ENCODE measurements at regions not wholly inside any gene's neighbourhood (a gene's known extent, or its start where the extent isn't known, plus 50 kb on each side); places are given as distances from the start of the nearest gene placed in this dataset.

DNA sequence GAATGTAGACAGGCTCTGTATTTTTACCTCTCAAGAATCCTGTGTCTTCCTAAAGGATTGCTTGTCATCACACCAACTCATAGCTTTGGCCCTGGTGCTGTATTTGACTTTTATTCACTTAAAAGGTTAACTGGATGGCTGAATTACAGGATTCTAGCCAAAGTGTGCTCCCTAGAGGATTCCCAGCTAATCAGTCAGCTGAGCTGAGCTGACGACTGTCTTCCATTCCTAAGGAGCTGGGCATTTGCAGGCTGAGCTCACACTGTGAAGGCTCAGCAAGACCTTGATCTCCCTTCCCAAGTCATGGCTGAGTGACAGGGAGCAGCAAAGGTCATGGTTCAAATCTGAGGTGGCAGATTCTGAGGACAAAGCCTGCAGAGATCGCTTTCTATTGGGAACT is 59.0 kb upstream of the PALM2AKAP2 start:
- 55 to 74% methylated on average over 2 of the region's 2 CpGs for WGBS, 2 donors
- intact Hi-C loops (cut with DNase I): no loop called here
- H3K36me3 ChIP-seq: no peaks in the 10 kb centered on the region
- no peak overlapping the region for H3K4me3 ChIP-seq
- H3K9me3 ChIP-seq: no peaks in the 10 kb centered on the region
- H3K4me1 ChIP-seq: no peaks in the 10 kb centered on the region
- DNase-seq: no peak
- no peak overlapping the region for H3K27ac ChIP-seq
- peaks cover 0 to 6% (median 0%) of the 10 kb centered on the region in 4 donors for H3K27me3 ChIP-seq
- TF ChIP-seq, protein P1, sequence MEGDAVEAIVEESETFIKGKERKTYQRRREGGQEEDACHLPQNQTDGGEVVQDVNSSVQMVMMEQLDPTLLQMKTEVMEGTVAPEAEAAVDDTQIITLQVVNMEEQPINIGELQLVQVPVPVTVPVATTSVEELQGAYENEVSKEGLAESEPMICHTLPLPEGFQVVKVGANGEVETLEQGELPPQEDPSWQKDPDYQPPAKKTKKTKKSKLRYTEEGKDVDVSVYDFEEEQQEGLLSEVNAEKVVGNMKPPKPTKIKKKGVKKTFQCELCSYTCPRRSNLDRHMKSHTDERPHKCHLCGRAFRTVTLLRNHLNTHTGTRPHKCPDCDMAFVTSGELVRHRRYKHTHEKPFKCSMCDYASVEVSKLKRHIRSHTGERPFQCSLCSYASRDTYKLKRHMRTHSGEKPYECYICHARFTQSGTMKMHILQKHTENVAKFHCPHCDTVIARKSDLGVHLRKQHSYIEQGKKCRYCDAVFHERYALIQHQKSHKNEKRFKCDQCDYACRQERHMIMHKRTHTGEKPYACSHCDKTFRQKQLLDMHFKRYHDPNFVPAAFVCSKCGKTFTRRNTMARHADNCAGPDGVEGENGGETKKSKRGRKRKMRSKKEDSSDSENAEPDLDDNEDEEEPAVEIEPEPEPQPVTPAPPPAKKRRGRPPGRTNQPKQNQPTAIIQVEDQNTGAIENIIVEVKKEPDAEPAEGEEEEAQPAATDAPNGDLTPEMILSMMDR (IDR thresholded peaks at IDR 0.05): no peak
- TF ChIP-seq POLR2A (IDR thresholded peaks at IDR 0.05): no peak

DNA sequence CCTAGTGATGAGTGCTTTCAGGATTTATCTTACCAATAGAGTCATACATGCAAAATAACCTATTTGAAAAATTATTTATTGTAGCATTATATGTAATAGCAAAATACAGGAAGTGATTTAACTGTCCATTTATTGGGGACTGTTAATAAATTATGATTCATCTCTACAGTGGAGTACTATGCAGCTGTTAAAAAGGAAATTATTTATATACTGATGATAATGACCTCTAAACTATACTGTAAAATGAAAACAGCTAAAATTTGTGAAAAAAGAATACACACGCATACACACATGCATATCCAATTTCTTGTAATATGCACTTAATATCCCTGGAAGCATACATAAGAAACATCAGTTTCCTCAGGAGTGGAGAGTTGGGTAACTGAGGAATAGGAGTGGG is 58.0 kb upstream of the PALM2AKAP2 start:
- Histone ChIP-seq H3K4me1 (no peaks in the 10 kb centered on the region), H3K27me3 (peaks cover 0 to 16% (median 0%) of the 10 kb centered on the region in 4 donors), H3K9me3 (no peaks in the 10 kb centered on the region), H3K36me3 (no peaks in the 10 kb centered on the region), H3K27ac (no peak overlapping the region), H3K4me3 (no peak overlapping the region)
- 84 to 97% methylated on average over 1 of the region's 1 CpG for WGBS, 2 donors
- TF ChIP-seq POLR2A (IDR thresholded peaks at IDR 0.05): no peak
- TF ChIP-seq, protein P1 (IDR thresholded peaks at IDR 0.05): no peak
- no peak for DNase-seq
- intact Hi-C loops (cut with DNase I): no loop called here

DNA sequence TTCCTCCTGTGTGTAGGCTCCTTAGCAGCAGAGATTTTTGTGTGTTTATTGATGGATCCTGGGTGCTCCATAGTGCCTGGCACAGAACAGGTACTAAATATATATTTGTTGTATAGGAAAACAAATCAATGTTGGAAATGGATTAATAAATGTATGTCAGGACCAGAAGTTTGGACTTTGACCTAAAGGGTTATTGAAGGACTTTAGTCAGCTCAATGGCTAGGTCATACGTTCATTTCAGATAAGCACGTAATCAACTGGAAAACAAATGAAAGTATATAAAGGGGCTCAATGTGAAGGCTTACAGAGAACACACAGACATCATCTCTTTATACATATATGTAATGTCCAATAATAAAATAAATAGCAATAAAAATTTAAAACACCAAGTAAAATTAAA is 56.2 kb upstream of the PALM2AKAP2 start:
- no peak for TF ChIP-seq POLR2A (IDR thresholded peaks at IDR 0.05)
- TF ChIP-seq, protein P1 (IDR thresholded peaks at IDR 0.05): no peak
- Histone ChIP-seq H3K4me3 (no peak overlapping the region), H3K9me3 (no peaks in the 10 kb centered on the region), H3K4me1 (no peaks in the 10 kb centered on the region), H3K27me3 (peaks cover 0 to 24% (median 0%) of the 10 kb centered on the region in 4 donors), H3K27ac (no peak overlapping the region), H3K36me3 (no peaks in the 10 kb centered on the region)
- WGBS, 2 donors: 76 to 94% methylated on average over 2 of the region's 2 CpGs
- intact Hi-C loops (cut with DNase I): no loop called here
- no peak for DNase-seq

DNA sequence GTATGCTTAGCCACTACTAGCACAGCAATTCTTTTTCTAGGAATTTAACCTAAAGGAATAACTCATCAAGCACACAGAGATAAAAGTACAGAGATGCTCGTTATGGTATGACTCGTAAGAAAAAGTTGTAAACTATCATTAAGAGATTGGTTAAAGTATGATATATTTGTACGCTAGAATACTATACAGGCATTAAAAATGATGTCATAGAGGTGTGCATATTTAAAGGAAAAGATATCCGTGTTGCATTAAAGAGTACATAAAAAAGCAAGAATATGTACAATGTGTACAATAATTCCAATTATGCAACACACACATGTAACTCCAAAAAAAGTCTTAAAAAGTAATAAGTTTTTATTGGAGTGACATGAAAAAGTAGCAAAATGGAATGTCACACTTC is 54.5 kb upstream of the PALM2AKAP2 start:
- H3K27ac ChIP-seq: no peak overlapping the region
- 83 to 84% methylated on average over 4 of the region's 4 CpGs for WGBS, 2 donors
- H3K36me3 ChIP-seq: no peaks in the 10 kb centered on the region
- no peak overlapping the region for H3K4me3 ChIP-seq
- H3K27me3 ChIP-seq: peaks cover 0 to 19% (median 0%) of the 10 kb centered on the region in 4 donors
- peaks cover 0 to 3% (median 0%) of the 10 kb centered on the region in 3 donors for H3K4me1 ChIP-seq
- no peak for TF ChIP-seq POLR2A (IDR thresholded peaks at IDR 0.05)
- TF ChIP-seq, protein P1 (IDR thresholded peaks at IDR 0.05): no peak
- H3K9me3 ChIP-seq: no peaks in the 10 kb centered on the region
- no peak for DNase-seq
- intact Hi-C loops (cut with DNase I): no loop called here

DNA sequence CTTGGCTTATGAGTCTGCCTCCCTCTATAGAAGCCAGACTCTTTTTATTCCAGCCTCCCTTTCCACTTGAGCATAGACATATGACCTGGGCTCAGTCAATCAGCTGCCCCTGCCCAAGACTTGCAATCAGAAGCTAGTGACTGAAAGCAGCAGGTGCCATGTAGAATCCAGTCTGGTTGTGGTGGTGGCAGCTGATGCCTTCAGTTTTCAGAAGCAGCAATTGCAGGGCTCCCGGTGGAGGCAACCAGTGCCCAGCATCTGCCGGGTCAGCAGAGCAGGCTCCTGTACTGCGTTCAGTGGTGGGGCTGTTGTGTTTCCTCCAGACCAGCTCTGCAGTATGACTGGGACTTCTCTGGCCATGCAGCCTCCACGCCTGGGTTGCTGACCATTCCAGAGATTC is 53.9 kb upstream of the PALM2AKAP2 start:
- DNase-seq: no peak
- H3K4me1 ChIP-seq: peaks cover 0 to 5% (median 0%) of the 10 kb centered on the region in 3 donors
- peaks cover 0 to 19% (median 0%) of the 10 kb centered on the region in 4 donors for H3K27me3 ChIP-seq
- H3K36me3 ChIP-seq: no peaks in the 10 kb centered on the region
- no peak for TF ChIP-seq POLR2A (IDR thresholded peaks at IDR 0.05)
- TF ChIP-seq, protein P1 (IDR thresholded peaks at IDR 0.05): no peak
- no peak overlapping the region for H3K27ac ChIP-seq
- no peaks in the 10 kb centered on the region for H3K9me3 ChIP-seq
- H3K4me3 ChIP-seq: no peak overlapping the region
- intact Hi-C loops (cut with DNase I): no loop called here
- 52 to 86% methylated on average over 1 to 3 of the region's 4 CpGs for WGBS, 2 donors

All from esophagus squamous epithelium (tissue), 5 donors.